SK-N-SH (cell line): ENCODE measurements at regions not wholly inside any gene's neighbourhood (a gene's known extent, or its start where the extent isn't known, plus 50 kb on each side); places are given as distances from the start of the nearest gene placed in this dataset.

ENCODE experiments used
- CTCF ChIA-PET: fragments of 300-600, 350-600 bp; formaldehyde crosslinking; extraction: SDS; loops from one replicate; lab custom pipeline; 2021; lab: Yijun Ruan, JAX
- POLR2A ChIA-PET: fragments of 350-600 bp; sonication (Branson Sonifier 250); formaldehyde crosslinking; extraction: SDS; loops from one replicate; lab custom pipeline; 2020; ENCODE audit warnings: antibody characterized with exemption, inconsistent platforms; lab: Yijun Ruan, JAX
- DNase-seq: peaks from one replicate; pipeline ENCODE4 v3.0.0; 2012
- H2AFZ ChIP-seq: fragments of 200-600 bp; sonication (generic); 2 replicates; pipeline ENCODE4 v1.8.1; 2016; ENCODE audit warnings: antibody characterized with exemption, mild to moderate bottlenecking, low read depth
- H3F3A ChIP-seq: fragments of 200-600 bp; sonication (generic); replicated peaks from 2 replicates; pipeline ENCODE3; 2016; ENCODE audit warnings: antibody characterized with exemption, mild to moderate bottlenecking; ENCODE audit not compliant: insufficient read depth
- H3K27ac ChIP-seq, 2 experiments: fragments of 200-500 bp in 1 of 2; fragments of 200-600 bp in 1 of 2; sonication (Bioruptor generic) in 1 of 2; sonication (generic), shearing (Covaris generic) in 1 of 2; 2 replicates each; pipeline versions ENCODE4 v1.5.1 to v1.6.1; 2014 to 2016; ENCODE audit warnings: low read depth in 2 of 2, inconsistent platforms in 1 of 2, low read length in 1 of 2, mild to moderate bottlenecking in 1 of 2, mixed read lengths in 1 of 2
- H3K27me3 ChIP-seq: fragments of 200-600 bp; sonication (generic), shearing (Covaris generic); 2 replicates; pipeline ENCODE4 v1.6.1; 2016; ENCODE audit warnings: mixed run types; ENCODE audit not compliant: insufficient read depth
- H3K36me3 ChIP-seq, 2 experiments: fragments of 200-500 bp in 1 of 2; fragments of 200-600 bp in 1 of 2; sonication (Bioruptor generic) in 1 of 2; sonication (generic) in 1 of 2; replicated peaks in 1 of 2; 2 replicates each; pipeline versions ENCODE3 to v1.5.1; 2014 to 2016; ENCODE audit warnings: low read length in 1 of 2, mild to moderate bottlenecking in 1 of 2; ENCODE audit not compliant: insufficient read depth in 2 of 2, control insufficient read depth in 1 of 2
- H3K4me1 ChIP-seq, 2 experiments: fragments of 200-500 bp in 1 of 2; fragments of 200-600 bp in 1 of 2; sonication (Bioruptor generic) in 1 of 2; sonication (generic), shearing (Covaris generic) in 1 of 2; 2 replicates each; pipeline versions ENCODE4 v1.5.1 to v1.6.1; 2014 to 2016; ENCODE audit warnings: low read depth in 1 of 2, low read length in 1 of 2, mixed run types in 1 of 2; ENCODE audit not compliant: insufficient read depth in 2 of 2, control insufficient read depth in 1 of 2
- H3K4me2 ChIP-seq: fragments of 200-600 bp; sonication (generic), shearing (Covaris generic); 2 replicates; pipeline ENCODE4 v1.6.1; 2017; ENCODE audit warnings: mixed run types
- H3K4me3 ChIP-seq, 2 experiments: fragments of 200-500 bp in 1 of 2; fragments of 200-600 bp in 1 of 2; sonication (Bioruptor generic) in 1 of 2; sonication (generic), shearing (Covaris generic) in 1 of 2; 2 replicates each; pipeline versions ENCODE4 v1.5.1 to v1.8.1; 2014 to 2016; ENCODE audit warnings: low read depth in 2 of 2, inconsistent platforms in 1 of 2, low read length in 1 of 2, mild to moderate bottlenecking in 1 of 2, mixed read lengths in 1 of 2, moderate library complexity in 1 of 2
- H3K79me2 ChIP-seq: fragments of 200-600 bp; sonication (generic); 2 replicates; pipeline ENCODE4 v1.8.1; 2017; ENCODE audit warnings: mild to moderate bottlenecking; ENCODE audit not compliant: insufficient read depth
- H3K9ac ChIP-seq: fragments of 200-600 bp; sonication (generic); 2 replicates; pipeline ENCODE4 v1.6.1; 2017; ENCODE audit warnings: mixed run types
- H3K9me2 ChIP-seq: fragments of 200-600 bp; sonication (generic); 2 replicates; pipeline ENCODE4 v1.6.1; 2017; ENCODE audit warnings: mixed run types
- H3K9me3 ChIP-seq: fragments of 200-600 bp; sonication (generic); 2 replicates; pipeline ENCODE4 v1.6.1; 2017; ENCODE audit warnings: mixed run types, mild to moderate bottlenecking, moderate library complexity
- H4K20me1 ChIP-seq: fragments of 200-600 bp; sonication (generic); 2 replicates; pipeline ENCODE4 v1.6.1; 2017; ENCODE audit warnings: mild to moderate bottlenecking, mixed run types; ENCODE audit not compliant: insufficient read depth
- EP300 ChIP-seq, 2 experiments: IDR thresholded peaks; 2 replicates each; pipeline versions ENCODE4 v1.4.0 to v1.6.1; 2012; ENCODE audit warnings: borderline replicate concordance in 1 of 2, low read depth in 1 of 2, low read length in 1 of 2
- EZH2phosphoT487 ChIP-seq: fragments of 200-600 bp; sonication (generic); IDR thresholded peaks from 2 replicates; pipeline ENCODE4 v1.6.1; 2017; ENCODE audit warnings: low read depth, mixed run types, mild to moderate bottlenecking, antibody characterized with exemption, moderate library complexity, borderline replicate concordance
- GATA2 ChIP-seq: sonication (generic); formaldehyde crosslinking; IDR thresholded peaks from 2 replicates; pipeline ENCODE4 v1.5.0; 2020; ENCODE audit warnings: mild to moderate bottlenecking, missing genetic modification reagents
- JUND ChIP-seq: IDR thresholded peaks from 2 replicates; pipeline ENCODE4 v1.4.0; 2012
- MXI1 ChIP-seq: IDR thresholded peaks from 2 replicates; pipeline ENCODE4 v1.6.1; 2012; ENCODE audit warnings: mild to moderate bottlenecking, low read depth, low read length, improper control_type of control experiment
- RCOR1 ChIP-seq: fragments of 150-350 bp; IDR thresholded peaks from 2 replicates; pipeline ENCODE4 v1.6.1; 2017; ENCODE audit warnings: antibody characterized with exemption, low read length
- REST ChIP-seq: IDR thresholded peaks from 2 replicates; pipeline ENCODE4 v1.6.1; 2012; ENCODE audit warnings: mild to moderate bottlenecking, low read depth, low read length, moderate library complexity
- ZBTB33 ChIP-seq: IDR thresholded peaks from 2 replicates; pipeline ENCODE4 v1.4.0; 2012; ENCODE audit warnings: low read depth, borderline replicate concordance
- WGBS: methylation state at CpG from one replicate; pipeline ENCODE4 v1.1.6; 2017; ENCODE audit warnings: low lambda C conversion rate; 5-methylcytosine and 5-hydroxymethylcytosine counted together
- TF ChIP-seq, protein P1 (sequence below): fragments of 150-350 bp; IDR thresholded peaks from 2 replicates; pipeline ENCODE4 v1.6.1; 2017; ENCODE audit warnings: antibody characterized with exemption, low read length, low read depth, borderline replicate concordance
- TF ChIP-seq, protein P2 (sequence below): IDR thresholded peaks from 2 replicates; pipeline ENCODE4 v1.4.0; 2012; ENCODE audit warnings: low read depth, borderline replicate concordance
- TF ChIP-seq, protein P3 (sequence below): IDR thresholded peaks from 2 replicates; pipeline ENCODE4; 2012

- DNase-seq = no peak
- Histone ChIP-seq H4K20me1 (no peaks in the 10 kb centered on the region), H3K9me3 (no peaks in the 10 kb centered on the region), H3K9me2 (no peaks in the 10 kb centered on the region), H2AFZ (no peak overlapping the region), H3K4me1 (no peaks in the 10 kb centered on the region), H3K36me3 (no peaks in the 10 kb centered on the region), H3K27ac (no peak overlapping the region), H3K4me3 (no peak overlapping the region), H3K4me2 (no peak overlapping the region), H3K27me3 (no peaks in the 10 kb centered on the region), H3K79me2 (no peaks in the 10 kb centered on the region), H3K9ac (no peak overlapping the region), H3F3A (no peaks in the 10 kb centered on the region)
- POLR2A ChIA-PET = no interaction called here
- TF ChIP-seq ZBTB33 (no peak), EZH2phosphoT487 (no peak), EP300 (IDR thresholded peaks at IDR 0.05; ENCODE audit: borderline replicate concordance in 1 of 2, low read depth in 1 of 2, low read length in 1 of 2) (no peak), JUND (no peak), REST (no peak), RCOR1 (no peak), MXI1 (no peak), GATA2 (CRISPR knock-in tag) (no peak)
- TF ChIP-seq, protein P1, sequence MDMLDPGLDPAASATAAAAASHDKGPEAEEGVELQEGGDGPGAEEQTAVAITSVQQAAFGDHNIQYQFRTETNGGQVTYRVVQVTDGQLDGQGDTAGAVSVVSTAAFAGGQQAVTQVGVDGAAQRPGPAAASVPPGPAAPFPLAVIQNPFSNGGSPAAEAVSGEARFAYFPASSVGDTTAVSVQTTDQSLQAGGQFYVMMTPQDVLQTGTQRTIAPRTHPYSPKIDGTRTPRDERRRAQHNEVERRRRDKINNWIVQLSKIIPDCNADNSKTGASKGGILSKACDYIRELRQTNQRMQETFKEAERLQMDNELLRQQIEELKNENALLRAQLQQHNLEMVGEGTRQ = no peak
- TF ChIP-seq, protein P2, sequence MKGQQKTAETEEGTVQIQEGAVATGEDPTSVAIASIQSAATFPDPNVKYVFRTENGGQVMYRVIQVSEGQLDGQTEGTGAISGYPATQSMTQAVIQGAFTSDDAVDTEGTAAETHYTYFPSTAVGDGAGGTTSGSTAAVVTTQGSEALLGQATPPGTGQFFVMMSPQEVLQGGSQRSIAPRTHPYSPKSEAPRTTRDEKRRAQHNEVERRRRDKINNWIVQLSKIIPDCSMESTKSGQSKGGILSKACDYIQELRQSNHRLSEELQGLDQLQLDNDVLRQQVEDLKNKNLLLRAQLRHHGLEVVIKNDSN = no peak
- TF ChIP-seq, protein P3, sequence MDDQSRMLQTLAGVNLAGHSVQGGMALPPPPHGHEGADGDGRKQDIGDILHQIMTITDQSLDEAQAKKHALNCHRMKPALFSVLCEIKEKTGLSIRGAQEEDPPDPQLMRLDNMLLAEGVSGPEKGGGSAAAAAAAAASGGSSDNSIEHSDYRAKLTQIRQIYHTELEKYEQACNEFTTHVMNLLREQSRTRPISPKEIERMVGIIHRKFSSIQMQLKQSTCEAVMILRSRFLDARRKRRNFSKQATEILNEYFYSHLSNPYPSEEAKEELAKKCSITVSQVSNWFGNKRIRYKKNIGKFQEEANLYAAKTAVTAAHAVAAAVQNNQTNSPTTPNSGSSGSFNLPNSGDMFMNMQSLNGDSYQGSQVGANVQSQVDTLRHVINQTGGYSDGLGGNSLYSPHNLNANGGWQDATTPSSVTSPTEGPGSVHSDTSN = no peak
- WGBS = 63% methylated on average over 1 of the region's 1 CpG
- CTCF ChIA-PET = no interaction called here
Measured at GRCh38 chr5:152642880-152643279, 237.8 kb upstream of the NMUR2 start.
